A673 (cell line): ENCODE measurements at regions not wholly inside any gene's neighbourhood (a gene's known extent, or its start where the extent isn't known, plus 50 kb on each side); places are given as distances from the start of the nearest gene placed in this dataset.

ENCODE experiments used
- BruUV-seq: library from RNA; stranded (reverse); fragments of 400-500 nt; replicated peaks from 2 replicates; lab custom pipeline; 2021; lab: Mats Ljungman, UMichigan
- CTCF ChIA-PET: fragments of 300-600 bp; sonication (Branson Sonifier 250); formaldehyde crosslinking; loops from one replicate; lab custom pipeline; 2022; ENCODE audit warnings: antibody characterized with exemption; lab: Charles Lee
- POLR2A ChIA-PET: fragments of 300-600 bp; sonication (Branson Sonifier 250); formaldehyde crosslinking; loops from one replicate; lab custom pipeline; 2022; ENCODE audit warnings: antibody characterized with exemption; ENCODE audit not compliant: low non-redundant PET; lab: Charles Lee
- DNase-seq: peaks from one replicate; pipeline ENCODE4 v3.0.0-alpha.2; 2015; ENCODE audit warnings: low spot score
- H3K27ac ChIP-seq: fragments of 200-600 bp; sonication (generic); 2 replicates; pipeline ENCODE4 v1.5.1; 2016; ENCODE audit warnings: mixed run types, low read depth, mild to moderate bottlenecking, mixed read lengths, antibody characterized with exemption, low read length; ENCODE audit not compliant: poor library complexity, severe bottlenecking
- H3K27me3 ChIP-seq: fragments of 200-600 bp; sonication (generic); replicated peaks from 2 replicates; pipeline ENCODE4 v1.6.1; 2017; ENCODE audit warnings: mixed run types, low read depth, mild to moderate bottlenecking, mixed read lengths, antibody characterized with exemption, low read length; ENCODE audit not compliant: insufficient read depth, poor library complexity
- H3K36me3 ChIP-seq: fragments of 200-600 bp; sonication (generic); 2 replicates; pipeline ENCODE4 v1.6.1; 2016; ENCODE audit warnings: mixed run types, mild to moderate bottlenecking, mixed read lengths, antibody characterized with exemption, low read length; ENCODE audit not compliant: insufficient read depth, poor library complexity, severe bottlenecking
- H3K4me1 ChIP-seq: fragments of 200-600 bp; sonication (generic); 2 replicates; pipeline ENCODE4 v1.6.1; 2017; ENCODE audit warnings: mixed run types, mild to moderate bottlenecking, mixed read lengths, antibody characterized with exemption, low read length; ENCODE audit not compliant: insufficient read depth, poor library complexity, severe bottlenecking
- H3K4me3 ChIP-seq: fragments of 200-600 bp; sonication (generic); 2 replicates; pipeline ENCODE4 v1.5.1; 2016; ENCODE audit warnings: low read depth, mixed run types, mild to moderate bottlenecking, mixed read lengths, low read length; ENCODE audit not compliant: poor library complexity, severe bottlenecking
- H3K9me3 ChIP-seq: fragments of 200-600 bp; sonication (generic); 2 replicates; pipeline ENCODE4 v1.6.1; 2016; ENCODE audit warnings: mixed run types, low read depth, mild to moderate bottlenecking, mixed read lengths, antibody characterized with exemption, low read length; ENCODE audit not compliant: poor library complexity, severe bottlenecking
- EZH2 ChIP-seq: fragments of 200-600 bp; sonication (generic); IDR thresholded peaks from 2 replicates; pipeline ENCODE4 v1.6.1; 2017; ENCODE audit warnings: borderline replicate concordance, low read depth, mild to moderate bottlenecking, mixed read lengths, antibody characterized with exemption, low read length; ENCODE audit not compliant: poor library complexity, severe bottlenecking
- intact Hi-C: fragments of 100-400 bp; cut with micrococcal nuclease; formaldehyde crosslinking; loops from one replicate; pipeline ENCODE4 v1.10.0; 2022; ENCODE audit not compliant: unreplicated experiment
- TF ChIP-seq, protein P1 (sequence below): fragments of 300-800, 200-600 bp; sonication (generic); conservative IDR thresholded peaks from 2 replicates; pipeline ENCODE4 v1.5.1; 2017; ENCODE audit warnings: low read depth, mild to moderate bottlenecking, antibody characterized with exemption, low read length, moderate library complexity, mixed read lengths

GRCh38 chr3:13188975-13189374, 115.7 kb upstream of the IQSEC1 start:
- H3K27me3 ChIP-seq, result peaks cover 8% of the 10 kb centered on the region
- H3K4me3 ChIP-seq, result no peak overlapping the region
- H3K4me1 ChIP-seq, result no peaks in the 10 kb centered on the region
- intact Hi-C loops, result no loop called here
- no TSS peak for BruUV-seq
- TF ChIP-seq EZH2, result no peak
- TF ChIP-seq, protein P1, sequence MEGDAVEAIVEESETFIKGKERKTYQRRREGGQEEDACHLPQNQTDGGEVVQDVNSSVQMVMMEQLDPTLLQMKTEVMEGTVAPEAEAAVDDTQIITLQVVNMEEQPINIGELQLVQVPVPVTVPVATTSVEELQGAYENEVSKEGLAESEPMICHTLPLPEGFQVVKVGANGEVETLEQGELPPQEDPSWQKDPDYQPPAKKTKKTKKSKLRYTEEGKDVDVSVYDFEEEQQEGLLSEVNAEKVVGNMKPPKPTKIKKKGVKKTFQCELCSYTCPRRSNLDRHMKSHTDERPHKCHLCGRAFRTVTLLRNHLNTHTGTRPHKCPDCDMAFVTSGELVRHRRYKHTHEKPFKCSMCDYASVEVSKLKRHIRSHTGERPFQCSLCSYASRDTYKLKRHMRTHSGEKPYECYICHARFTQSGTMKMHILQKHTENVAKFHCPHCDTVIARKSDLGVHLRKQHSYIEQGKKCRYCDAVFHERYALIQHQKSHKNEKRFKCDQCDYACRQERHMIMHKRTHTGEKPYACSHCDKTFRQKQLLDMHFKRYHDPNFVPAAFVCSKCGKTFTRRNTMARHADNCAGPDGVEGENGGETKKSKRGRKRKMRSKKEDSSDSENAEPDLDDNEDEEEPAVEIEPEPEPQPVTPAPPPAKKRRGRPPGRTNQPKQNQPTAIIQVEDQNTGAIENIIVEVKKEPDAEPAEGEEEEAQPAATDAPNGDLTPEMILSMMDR, result no peak
- no peaks in the 10 kb centered on the region for H3K36me3 ChIP-seq
- CTCF ChIA-PET, result no interaction called here
- H3K9me3 ChIP-seq, result no peaks in the 10 kb centered on the region
- DNase-seq, result no peak
- no peak overlapping the region for H3K27ac ChIP-seq
- POLR2A ChIA-PET, result no interaction called here

DNA sequence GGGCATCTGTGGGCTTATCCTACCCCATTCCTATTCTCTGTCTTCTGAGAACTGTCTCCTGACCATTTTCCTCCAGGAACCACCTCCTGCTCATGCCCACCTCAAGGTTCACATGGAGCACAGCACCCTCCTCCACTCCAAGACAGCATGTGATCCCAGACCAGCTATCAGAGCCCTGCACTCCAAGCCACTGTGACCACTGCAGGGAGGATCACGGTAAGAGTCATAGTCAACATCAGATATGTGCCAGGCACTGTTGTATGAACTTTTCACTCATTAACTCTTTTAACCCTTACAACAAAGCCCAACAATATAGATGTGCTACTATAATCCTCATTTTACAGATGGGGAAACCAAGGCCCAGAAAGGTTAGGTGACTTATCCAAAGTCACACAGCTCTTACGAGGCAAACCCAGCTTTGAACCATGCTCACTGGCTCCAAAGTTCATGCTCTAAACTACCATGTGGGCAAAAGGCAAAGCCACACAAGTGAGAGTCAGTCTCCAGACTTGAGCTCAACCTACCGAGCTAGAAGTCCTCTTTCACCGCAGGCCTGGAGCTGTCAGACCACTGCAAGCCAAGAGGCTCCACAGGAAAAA, 115.1 kb upstream of the IQSEC1 start:
- Histone ChIP-seq H3K36me3 (no peaks in the 10 kb centered on the region), H3K4me3 (no peak overlapping the region), H3K9me3 (no peaks in the 10 kb centered on the region), H3K27me3 (peaks cover 8% of the 10 kb centered on the region), H3K27ac (no peak overlapping the region), H3K4me1 (no peaks in the 10 kb centered on the region)
- intact Hi-C loops, result no loop called here
- ChIA-PET CTCF (no interaction called here), POLR2A (no interaction called here)
- DNase-seq, result no peak
- TF ChIP-seq, protein P1, result no peak
- no peak for TF ChIP-seq EZH2
- BruUV-seq, result no TSS peak

- Histone ChIP-seq H3K27me3 (peaks cover 8% of the 10 kb centered on the region), H3K9me3 (no peaks in the 10 kb centered on the region), H3K4me1 (no peaks in the 10 kb centered on the region), H3K4me3 (no peak overlapping the region), H3K27ac (no peak overlapping the region), H3K36me3 (no peaks in the 10 kb centered on the region)
- intact Hi-C loops, result no loop called here
- ChIA-PET POLR2A (no interaction called here), CTCF (no interaction called here)
- BruUV-seq, result no TSS peak
- no peak for DNase-seq
- TF ChIP-seq, protein P1, result no peak
- TF ChIP-seq EZH2, result no peak
Observed at GRCh38 chr3:13187593-13187992, 114.4 kb upstream of the IQSEC1 start.
